Stimulated activated CD4-positive, alpha-beta T cell treated with anti-CD3 and anti-CD28 coated beads, Interleukin-15, amount 100 ng/mL, for 1 hour (primary cell): ENCODE measurements at regions not wholly inside any gene's neighbourhood (a gene's known extent, or its start where the extent isn't known, plus 50 kb on each side); places are given as distances from the start of the nearest gene placed in this dataset.

Source experiments
- DNase-seq, 2 donors: peaks; one replicate each; pipeline ENCODE4 v3.0.0-alpha.2; 2020; ENCODE audit warnings: low read depth in 1 of 2, low spot score in 1 of 2

GRCh38 chr2:9681427-9681817, 50.6 kb upstream of the YWHAQ start:
- no peak for DNase-seq

- no peak for DNase-seq
Observed at GRCh38 chr2:9685637-9686036, 54.8 kb upstream of the YWHAQ start.

- no peak for DNase-seq
Observed at GRCh38 chr2:9686061-9686460, 55.3 kb upstream of the YWHAQ start.

- no peak for DNase-seq
Observed at GRCh38 chr2:9690252-9690651, 59.5 kb upstream of the YWHAQ start.

- no peak for DNase-seq
Observed at GRCh38 chr2:9690716-9691498, 60.1 kb upstream of the YWHAQ start.

GRCh38 chr2:9692456-9693195, 61.8 kb upstream of the YWHAQ start:
- DNase-seq = no peak

GRCh38 chr2:9693196-9693491, 62.3 kb upstream of the YWHAQ start:
- DNase-seq = no peak

- no peak for DNase-seq
Observed at GRCh38 chr2:9693646-9694045, 62.8 kb upstream of the YWHAQ start.

- DNase-seq = no peak
Observed at GRCh38 chr2:9694661-9695234, 64.0 kb upstream of the YWHAQ start.

GRCh38 chr2:9695941-9696340, 65.1 kb upstream of the YWHAQ start:
- no peak for DNase-seq

- no peak for DNase-seq
Observed at GRCh38 chr2:9696731-9697130, 65.9 kb upstream of the YWHAQ start.

GRCh38 chr2:9697909-9698308, 67.1 kb upstream of the YWHAQ start:
- no peak for DNase-seq

- no peak for DNase-seq
Observed at GRCh38 chr2:9699139-9700108, 68.6 kb upstream of the YWHAQ start.

GRCh38 chr2:9700109-9700495, 69.3 kb upstream of the YWHAQ start:
- DNase-seq = no peak

GRCh38 chr2:9702604-9703084, 71.8 kb upstream of the YWHAQ start:
- DNase-seq = no peak

- DNase-seq = peak; percentile 56 to 66
Observed at GRCh38 chr2:9703085-9703678, 72.4 kb upstream of the YWHAQ start.

GRCh38 chr2:9703701-9704221, 73.0 kb upstream of the YWHAQ start:
- no peak for DNase-seq

- DNase-seq = no peak
Observed at GRCh38 chr2:9704600-9704999, 73.8 kb upstream of the YWHAQ start.

GRCh38 chr2:9705196-9705595, 74.4 kb upstream of the YWHAQ start:
- no peak for DNase-seq

- DNase-seq = no peak
Observed at GRCh38 chr2:9707008-9707407, 76.2 kb upstream of the YWHAQ start.
